GM11168 (cell line): ENCODE measurements at regions not wholly inside any gene's neighbourhood (a gene's known extent, or its start where the extent isn't known, plus 50 kb on each side); places are given as distances from the start of the nearest gene placed in this dataset.

Experiments
- in situ Hi-C: fragments of 300-500 bp; cut with MboI; formaldehyde crosslinking; loops from one replicate; pipeline ENCODE4 v1.12.0; 2022; ENCODE audit warnings: low sequenced_read_pairs; ENCODE audit not compliant: unreplicated experiment

DNA sequence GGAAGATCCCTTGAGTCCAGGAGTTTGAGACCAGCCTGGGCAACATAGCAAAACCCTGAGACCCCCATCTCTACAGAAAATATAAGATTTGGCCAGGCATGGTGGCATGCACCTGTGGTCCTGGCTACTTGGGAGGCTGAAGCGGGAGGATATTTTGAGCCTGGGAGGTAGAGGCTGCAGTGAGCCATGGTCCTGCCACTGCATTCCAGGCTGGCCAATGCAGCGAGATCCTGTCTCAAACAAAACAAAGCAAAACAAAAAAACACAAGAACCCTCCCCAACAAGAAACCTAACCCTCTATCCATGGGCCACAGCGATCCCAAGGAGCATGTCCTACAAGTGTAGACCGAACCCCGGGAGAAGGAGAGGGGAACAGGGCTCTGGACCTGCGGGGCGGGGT is 133.3 kb downstream of the MGAT5B start:
- in situ Hi-C loops: no loop called here

DNA sequence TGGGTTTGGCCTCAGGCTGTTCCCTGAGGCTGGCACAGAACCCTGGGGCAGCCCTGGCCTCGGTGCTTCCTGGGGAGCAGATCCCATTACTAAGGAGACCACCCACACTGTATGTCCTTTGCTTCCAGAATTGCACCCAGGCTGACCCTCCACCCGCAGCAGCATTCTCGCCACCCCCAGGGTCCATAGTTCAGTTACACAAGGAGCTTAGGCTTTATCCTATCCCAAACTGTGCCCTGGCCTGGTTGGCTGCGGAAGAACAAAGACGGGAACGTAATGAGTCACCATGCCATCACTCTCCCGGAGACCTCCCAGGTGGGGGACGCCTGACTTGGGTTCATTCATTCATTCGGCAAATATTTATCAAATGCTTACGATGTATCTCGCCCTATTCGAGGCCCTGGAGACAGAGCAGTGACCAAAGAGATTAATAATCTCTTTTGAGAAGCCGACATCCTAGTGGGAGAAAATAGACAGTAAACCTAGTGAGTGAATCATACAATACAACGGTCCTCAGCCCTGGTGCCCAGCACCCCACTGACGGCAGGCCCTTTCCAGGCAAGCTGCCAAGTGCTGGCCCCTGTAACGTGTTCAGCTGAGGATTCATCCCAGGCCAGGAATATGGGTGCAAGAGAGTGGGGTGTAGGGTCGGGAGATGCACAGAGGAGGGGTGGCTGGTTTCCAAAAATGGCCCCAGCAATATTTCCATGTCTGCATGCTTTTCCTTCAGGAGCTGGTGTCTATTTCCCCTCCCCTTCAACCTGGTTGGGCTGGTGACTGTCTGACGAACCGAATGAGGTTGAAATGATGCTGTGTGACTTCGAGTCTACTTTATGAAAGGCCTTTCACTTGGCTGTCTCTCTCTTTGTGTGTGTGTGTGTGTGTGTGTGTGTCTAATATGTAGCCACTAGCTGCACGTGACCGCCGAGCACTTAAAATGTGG is 134.2 kb downstream of the MGAT5B start:
- in situ Hi-C loops: no loop called here

DNA sequence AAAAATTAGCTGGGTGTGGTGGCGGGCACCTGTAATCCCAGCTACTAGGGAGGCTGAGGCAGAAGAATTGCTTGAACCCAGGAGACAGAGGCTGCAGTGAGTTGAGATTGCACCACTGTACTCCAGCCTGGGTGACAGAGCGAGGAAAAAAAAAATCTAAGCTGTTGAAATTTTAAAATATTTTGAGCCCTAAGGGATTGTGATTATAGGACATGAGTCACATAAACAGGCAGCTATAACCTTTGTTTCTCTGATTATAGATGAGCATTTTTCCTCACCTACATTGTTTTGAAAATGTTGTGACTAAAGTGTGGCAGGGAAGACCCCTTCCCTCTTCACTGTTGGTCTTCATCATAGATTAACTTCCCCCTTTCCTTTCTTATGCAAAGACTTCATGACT is 135.5 kb downstream of the MGAT5B start:
- in situ Hi-C loops: no loop called here

DNA sequence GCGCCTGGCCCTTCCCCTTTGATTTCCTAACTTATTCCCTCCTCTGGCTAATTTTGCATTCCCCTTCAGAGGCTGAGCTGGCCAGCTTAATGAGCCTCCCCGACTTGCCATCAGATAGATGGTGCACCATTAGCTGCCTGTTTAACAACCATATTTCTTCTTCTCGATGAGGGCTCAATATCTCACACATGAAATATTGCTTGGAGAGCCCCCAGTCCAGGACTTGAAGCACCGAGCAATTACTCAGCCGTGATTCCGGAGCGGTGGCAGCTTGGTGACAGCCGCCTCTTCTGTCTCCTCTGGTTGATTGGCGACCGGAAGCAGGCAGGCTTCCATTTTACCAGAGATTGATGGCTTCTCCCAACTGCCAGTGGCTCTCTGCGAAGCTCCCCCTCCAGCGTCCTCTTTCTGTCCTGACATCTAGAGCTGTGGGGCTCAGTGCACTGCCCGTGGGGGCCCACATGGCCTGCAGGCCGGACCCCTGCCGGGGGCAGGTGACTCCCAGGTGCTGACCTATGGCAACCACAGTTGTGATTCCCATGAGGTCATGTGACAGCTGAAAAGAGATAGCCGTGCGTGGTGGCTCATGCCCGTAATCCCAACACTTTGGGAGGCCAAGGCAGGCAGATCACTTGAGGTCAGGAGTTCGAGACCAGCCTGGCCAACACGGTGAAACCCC is 133.7 kb upstream of the SEC14L1 start:
- in situ Hi-C loops: no loop called here

DNA sequence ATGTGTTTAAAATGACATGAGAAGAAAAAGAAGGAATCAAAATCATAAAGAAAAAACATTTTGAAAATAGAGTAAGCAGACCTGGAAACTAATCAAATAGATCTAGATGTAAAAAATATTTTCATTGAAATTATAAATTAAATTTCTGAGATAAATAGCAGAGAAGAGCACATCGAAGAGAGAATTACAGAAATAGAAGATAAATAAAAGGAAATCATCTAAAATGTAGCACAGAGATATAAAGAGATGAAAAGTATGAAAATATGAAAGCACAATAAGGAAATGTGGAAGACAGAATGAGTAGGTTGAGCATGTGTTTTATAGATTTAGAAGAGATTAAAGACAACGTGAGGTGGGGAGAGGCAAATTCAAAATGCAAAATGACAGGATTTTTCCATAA is 130.9 kb upstream of the SEC14L1 start:
- in situ Hi-C loops: no loop called here

DNA sequence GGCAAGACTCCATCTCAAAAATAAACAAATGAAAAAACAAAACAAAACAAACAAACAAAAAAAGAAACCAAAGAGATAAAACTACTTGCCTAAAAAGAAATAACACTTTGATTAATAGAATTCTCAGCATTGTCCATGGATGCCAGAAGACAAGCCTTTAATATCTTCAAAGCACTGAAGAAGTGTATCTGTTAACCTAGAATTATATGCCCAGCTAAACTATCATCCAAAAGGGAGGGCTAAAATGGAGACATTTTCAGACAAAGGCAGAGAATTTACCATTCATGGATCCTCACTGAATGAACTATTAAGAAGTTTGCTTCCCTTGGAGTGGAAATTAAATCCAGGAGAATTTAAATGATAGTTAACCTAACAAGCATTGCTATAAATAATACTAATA is 130.1 kb upstream of the SEC14L1 start:
- in situ Hi-C loops: no loop called here

DNA sequence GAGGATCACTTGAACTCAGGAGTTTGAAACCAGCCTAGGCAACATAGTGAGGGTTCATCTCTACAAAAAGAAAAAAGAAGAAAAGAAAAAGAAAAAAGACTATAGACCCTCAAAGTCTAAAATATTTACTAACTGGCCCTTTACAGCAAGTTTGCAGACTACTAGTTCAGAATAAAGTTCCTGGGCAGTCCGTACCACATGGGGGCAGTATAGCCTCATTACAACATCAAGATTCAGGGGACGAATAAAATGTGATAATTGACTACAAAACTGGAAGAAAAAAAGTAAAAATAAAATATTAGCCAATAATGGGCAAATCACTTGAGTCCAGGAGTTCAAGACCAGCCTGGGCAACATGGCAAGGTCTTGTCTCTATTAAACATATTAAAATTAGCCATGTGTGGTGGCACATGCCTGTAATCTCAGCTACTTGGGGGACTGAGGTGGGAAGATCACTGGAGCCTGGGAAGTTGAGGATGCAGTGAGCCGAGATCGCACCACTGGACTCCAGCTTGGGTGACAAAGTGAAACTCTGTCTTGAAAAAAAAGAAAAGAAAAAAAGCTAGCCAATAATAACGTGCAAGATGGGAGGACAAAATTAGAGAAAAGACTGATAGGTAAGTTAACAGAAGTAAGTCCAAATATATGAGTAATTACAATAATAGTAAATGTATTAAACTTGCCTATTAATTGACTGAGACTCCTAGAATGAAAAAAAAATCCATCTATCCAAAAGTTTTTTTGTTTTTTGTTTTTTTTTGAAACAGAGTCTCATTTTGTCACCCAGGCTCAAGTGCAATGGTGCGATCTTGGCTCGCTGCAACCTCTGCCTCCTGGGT is 129.4 kb upstream of the SEC14L1 start:
- in situ Hi-C loops: no loop called here

DNA sequence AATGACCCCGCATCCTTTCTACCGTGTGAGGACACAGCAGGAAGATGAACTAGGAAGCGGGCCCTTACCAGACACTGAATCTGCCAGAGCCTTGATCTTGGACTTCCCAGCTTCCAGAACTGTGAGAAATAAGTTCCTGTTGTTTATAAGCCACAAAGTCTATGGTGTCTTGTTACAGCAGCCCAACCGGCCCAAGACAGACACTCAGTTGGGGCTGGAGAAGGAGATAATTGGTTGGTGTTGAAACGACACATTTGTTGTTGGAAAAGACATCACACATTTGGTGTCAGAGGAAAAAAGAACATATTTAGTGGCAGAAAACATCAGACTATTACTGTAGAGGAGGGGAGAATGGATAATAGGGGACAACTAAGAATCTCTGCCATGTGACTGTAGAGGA is 122.3 kb upstream of the SEC14L1 start:
- in situ Hi-C loops: no loop called here

DNA sequence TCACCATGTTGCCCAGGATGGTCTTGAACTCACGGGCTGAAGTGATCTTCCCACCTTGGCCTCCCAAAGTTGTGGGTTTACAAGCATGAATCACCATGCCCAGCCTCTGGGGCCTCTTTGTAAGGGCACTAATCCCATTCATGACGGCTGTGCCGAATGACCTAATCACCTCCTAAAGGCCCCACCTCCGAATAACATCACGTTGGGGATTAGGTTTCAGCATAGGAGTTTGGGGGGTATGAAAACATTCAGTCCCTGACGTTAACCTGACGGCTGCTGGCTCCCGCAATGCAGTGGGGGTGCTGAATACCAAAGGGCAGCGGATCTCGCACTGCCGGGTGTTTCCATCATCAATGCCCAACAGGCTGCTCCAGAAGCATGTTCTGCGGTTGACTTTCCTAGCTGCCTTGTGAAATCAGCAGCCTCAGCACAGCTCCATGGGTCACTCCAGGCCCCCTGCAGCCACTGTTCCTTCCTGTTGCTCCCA is 120.8 kb upstream of the SEC14L1 start:
- in situ Hi-C loops: no loop called here

DNA sequence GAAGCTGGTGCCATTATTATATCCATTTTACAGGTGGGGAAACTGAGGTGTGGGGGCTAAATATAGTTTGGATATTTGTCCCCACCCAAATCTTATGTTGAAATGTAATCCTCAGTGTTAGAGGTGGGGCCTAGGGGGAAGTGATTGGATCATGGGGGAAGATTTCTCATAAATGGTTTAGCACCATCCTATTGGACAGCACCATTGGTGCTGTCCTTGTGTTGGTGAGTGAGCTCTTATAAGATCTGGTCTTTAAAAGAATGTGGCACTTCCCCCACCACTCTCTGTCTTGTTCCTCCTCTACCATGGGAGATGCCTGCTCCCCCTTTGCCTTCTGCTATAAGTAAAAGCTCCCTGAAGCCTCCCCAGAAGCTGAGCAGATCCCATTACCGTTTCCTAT is 119.8 kb upstream of the SEC14L1 start:
- in situ Hi-C loops: no loop called here

DNA sequence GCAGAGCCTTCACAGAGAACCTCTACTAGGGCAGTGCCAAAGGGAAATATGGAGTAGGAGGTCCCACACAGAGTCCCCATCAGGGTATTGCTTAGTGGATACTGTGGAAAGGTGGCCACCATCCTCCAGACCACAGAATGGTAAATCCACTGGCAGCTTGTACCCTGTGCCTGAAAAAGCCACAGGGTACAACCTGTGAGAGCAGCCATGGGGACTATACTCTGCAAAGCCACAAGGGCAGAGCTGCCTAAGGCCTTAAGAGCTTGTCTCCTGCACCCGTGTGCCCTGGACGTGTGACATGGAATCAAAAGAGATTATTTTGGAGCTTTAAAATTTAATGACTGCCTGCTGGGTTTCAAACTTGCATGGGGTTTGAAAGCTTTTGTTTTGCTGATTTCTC is 118.0 kb upstream of the SEC14L1 start:
- in situ Hi-C loops: no loop called here

DNA sequence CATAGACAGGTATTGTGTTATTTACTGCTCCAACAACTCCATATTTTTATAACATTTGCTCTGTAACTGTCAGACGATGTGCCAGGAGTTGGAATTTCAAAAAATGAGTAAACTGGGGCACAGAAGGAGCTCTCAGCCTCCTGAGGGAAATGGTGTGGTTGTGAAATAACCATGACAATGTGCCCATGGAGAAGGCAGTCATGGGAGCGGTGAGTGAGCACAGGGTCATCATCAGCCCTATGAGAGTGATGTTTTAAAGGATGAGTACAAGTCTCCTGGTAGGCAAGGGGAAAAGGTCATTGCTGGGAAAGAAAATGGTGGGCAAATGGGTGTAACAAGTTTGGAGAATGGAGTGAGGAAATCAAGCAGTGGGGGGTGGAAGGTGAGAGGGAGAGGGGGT is 115.0 kb upstream of the SEC14L1 start:
- in situ Hi-C loops: no loop called here

DNA sequence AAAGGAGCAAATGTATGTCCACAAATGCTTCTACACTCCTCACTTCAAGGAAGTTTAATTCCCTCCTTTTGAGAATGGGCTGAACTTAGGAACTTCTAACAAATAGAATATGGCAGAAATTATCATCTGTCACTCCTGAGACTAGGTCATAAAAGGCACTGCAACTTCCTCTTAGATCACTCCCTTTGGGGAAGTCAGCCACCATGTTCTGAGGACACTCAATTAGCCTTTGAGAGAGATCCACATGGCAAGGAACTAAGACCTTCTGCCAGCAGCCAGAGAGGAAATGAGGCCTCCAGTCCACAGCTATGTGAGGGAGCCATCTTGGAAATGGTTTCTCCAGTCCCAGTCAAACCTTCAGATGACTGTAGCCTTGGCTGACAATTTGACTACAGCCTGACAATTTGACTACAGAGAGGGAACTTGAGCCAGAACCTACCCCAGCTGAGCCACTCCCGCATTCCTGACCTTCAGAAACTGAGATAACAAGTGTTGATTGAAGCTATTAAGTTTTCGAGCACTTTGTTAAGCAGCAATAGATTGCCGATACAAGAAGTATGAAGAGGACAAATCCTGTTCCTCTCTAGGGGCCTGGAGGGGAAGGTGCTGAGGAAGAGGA is 113.4 kb upstream of the SEC14L1 start:
- in situ Hi-C loops: no loop called here

DNA sequence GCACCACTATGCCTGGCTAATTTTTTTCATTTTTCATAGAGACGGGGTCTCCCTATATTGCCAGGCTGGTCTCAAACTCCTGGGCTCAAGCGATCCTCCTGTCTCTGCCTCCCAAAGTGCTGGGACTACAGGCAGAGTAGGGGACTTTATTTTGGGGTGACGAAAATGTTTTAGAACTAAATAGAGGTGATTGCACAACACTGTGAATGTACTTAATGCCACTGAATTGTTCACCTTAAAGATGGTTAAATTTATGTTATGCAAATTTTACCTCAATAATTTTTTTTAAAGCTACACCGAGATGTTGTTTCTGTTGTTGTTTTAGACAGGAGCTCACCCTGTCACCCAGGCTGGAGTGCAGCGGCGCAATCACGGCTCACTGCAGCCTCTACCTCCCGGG is 111.9 kb upstream of the SEC14L1 start:
- in situ Hi-C loops: no loop called here

DNA sequence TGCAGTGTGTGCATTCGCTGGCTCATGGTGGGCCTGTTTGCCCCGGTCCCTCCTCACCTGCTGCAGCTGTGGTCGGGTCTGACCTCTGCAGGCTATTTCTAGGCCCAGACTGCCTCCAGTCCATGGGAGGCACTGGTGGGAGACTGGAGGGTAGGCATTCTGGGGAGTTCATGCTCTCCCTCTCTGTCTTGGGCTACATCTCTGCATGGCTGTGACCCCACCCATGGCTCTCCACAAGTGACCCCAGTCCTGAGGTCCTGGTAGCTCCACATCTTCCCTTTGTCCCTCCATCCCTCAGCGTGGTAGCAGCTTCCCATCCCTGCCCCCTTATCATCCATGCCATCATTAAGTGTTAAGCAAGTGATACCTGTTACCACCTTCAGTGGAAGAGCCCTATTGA is 107.8 kb upstream of the SEC14L1 start:
- in situ Hi-C loops: loop anchor here (10.0 kb wide), 1 partner anchor 138 kb away; no protein-coding TSS in a partner anchor

DNA sequence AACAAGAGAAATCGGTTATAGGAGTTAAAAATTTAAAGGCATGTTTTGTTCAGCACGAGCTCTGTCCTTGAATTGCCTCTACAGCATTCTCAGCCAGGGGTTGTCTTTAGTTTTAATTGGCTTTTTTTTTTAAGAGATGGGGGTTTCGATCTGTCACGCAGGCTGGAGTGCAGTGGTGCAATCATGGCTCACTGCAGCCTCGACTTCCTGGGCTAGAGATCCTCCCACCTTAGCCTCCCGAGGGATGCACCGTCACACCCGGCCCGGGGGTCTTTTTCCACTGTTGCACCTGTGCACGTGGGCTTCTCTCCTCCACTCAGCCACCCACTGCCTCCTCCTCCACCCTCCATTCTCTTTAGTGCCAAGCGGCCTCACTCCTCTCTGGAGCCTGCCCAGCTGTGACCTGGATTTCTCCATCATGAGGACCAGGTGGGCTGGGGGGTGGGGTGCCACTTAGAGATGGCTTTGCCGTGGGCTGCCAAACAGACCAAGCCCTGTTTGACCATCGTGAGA is 106.8 kb upstream of the SEC14L1 start:
- in situ Hi-C loops: loop anchor here (10.0 kb wide), 1 partner anchor 139 kb away; no protein-coding TSS in a partner anchor

DNA sequence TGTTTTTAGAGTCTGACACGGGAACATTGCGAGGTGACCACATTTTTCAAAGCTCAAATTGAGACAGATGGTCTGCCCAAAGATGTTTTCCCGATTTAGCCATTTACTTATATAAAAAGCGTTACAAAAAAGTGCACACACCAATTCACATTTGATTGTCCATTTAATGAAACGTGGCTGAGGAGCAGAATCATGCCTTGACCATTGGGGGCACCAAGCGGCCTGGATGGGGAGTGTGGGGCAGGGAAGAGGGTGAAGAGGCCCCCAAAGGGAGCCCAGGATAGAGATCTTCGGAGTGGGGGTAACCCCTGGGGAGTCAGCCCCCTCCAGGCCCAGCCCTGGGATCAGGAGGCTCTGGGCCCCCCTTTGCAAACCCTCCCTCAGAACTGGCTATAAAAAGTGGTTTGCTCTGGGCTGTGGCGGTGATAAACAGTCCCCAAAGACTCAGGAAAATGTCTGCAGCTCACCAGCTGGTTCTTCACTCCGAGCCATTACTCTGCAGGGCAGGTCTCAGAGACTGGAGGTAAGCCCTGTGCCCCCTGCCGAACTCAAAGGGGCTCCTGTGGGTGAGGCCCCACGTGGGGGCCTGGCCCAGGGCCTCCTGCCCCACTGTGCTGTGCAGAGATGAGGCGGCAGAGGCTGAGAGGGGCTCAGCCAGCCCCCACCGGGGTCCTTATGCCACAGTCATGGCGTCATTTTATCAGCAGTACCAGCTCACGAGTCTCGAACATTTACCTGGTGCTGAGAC is 105.9 kb upstream of the SEC14L1 start:
- in situ Hi-C loops: loop anchor here (10.0 kb wide), 1 partner anchor 140 kb away; no protein-coding TSS in a partner anchor

DNA sequence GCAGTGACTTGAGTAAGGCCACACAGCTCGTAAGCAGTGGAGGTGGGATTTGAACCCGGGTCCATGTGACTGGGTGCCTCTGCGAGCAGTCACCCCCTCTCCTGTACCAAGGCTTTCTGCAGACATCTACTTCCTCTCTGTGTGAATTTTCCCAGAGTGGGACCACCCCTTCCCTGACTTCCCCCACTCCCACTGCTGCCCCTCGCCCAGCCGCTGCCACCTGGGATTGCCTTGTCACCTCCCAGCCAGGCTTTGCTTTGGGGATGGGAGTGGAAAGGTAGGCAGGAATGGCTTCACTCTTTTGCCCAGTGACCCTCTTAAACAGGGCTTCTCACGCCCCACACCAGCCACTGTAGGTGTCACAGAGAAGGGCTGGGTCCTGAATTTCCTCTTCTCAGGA is 105.2 kb upstream of the SEC14L1 start:
- in situ Hi-C loops: loop anchor here (10.0 kb wide), 1 partner anchor 141 kb away; no protein-coding TSS in a partner anchor
